GM21381 (cell line): ENCODE measurements at regions not wholly inside any gene's neighbourhood (a gene's known extent, or its start where the extent isn't known, plus 50 kb on each side); places are given as distances from the start of the nearest gene placed in this dataset.
"Not testable (repeated sequence)": the region's sequence is repeated elsewhere in the genome, so short reads cannot be mapped to it uniquely, and the experiment has no call there.

ENCODE experiments used
- ATAC-seq: cut with Tn5 transposase; IDR thresholded peaks from one replicate; pipeline ENCODE4 v1.9.1; 2021; ENCODE audit warnings: mild to moderate bottlenecking, moderate library complexity; ENCODE audit not compliant: unreplicated experiment

DNA sequence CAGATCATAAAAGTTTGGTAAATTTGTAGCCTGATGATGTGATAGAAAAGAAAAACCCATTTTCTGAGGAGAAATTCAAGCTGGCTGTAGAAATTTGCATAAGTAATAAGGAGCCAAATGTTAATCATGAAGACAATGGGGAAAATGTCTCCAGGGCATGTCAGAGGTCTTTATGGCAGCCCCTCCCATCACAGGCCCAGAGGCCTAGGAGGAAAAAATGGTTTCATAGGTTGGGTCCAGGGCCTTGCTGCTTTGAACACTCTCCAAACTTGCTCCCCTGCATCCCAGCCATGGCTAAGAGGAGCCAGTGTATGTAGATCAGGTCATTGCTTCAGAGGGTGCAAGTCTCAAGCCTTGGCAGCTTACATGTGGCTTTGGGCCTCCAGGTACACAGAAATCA is 903.9 kb upstream of the ADAMTS5 start:
- ATAC-seq = not testable (repeated sequence)

DNA sequence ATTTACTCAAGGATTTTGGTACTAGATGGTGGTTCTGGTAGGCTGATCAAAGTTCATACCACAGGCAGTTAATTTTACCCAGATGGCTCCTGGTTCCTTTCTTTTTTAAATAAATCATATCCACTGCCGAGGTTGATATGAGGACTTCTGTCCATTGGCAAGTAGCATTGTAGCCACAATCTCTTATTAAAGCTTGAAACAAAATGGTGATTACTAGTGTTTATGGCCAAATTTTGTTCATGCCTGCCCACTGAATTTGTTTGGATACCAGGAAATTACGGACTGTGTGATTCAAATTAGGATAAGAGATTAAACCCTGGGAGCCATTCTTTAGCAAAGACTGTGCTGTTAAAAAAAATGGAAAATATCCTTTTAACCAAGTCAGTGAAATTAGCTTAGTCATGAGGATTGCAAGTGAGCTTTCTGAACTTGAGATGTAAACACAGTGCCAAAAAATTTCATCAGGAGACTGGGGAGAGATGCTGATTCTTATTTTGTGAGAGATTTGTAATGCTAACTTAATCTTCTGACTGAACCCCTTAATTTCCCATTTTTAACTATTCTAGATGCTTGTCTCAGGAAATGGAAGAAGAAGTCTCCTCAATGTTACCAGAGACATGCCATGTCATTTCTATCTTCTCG is 893.5 kb upstream of the ADAMTS5 start:
- not testable (repeated sequence) for ATAC-seq

DNA sequence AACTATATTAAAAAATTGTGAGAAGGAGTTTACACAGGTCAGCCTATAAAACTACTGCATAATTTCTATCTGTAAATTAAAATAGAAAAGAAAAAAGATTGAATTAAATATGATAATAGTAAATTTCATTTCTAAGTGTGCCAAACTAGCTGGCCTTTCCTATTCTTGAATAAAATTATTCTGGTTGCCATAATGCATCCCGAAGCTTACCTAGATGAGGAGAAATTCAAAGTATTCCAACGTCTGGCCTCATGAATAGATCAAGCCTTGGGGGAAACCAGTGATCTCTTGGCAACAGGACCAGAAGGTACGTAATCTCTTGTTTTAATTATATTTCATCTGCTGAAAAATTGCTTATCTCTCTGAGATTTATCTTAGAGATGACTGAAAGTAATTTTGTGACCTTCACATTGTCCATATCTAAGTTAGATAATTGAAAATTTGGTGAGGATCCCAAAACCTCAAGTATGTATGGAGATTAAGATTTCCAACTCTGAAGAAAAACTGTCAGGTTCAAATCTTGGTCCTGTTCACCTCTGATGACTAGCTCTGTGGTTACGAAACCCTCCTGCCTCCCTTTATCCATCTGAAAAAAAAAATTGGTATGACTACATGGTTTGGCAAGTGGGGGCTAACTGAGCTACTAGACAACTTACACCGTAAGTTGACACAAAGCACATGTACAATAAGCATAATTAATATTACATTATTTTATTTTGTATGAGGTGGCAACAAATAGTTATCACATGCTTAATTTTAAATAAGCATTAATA is 891.4 kb upstream of the ADAMTS5 start:
- not testable (repeated sequence) for ATAC-seq

DNA sequence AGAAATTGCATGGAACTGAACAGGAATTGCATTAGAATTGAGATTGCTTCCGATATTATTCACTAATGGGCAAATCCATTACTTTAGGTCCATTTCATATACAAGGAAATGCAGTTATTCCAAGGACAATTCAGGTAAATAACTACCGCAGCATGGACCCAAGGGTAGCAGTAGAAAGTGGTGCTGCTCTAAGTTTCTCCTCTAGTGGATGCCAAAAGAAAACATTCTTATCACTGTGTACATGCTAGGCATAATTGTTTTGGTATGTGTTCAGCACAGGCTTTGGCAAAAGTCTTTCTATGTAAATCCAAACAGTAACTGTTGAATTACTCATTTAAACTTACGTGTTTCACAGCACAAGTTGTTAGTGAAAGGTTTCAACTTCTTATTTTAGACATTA is 890.1 kb upstream of the ADAMTS5 start:
- ATAC-seq = not testable (repeated sequence)

- no peak for ATAC-seq
These were observed 874.3 kb upstream of the ADAMTS5 start for GRCh38 chr21:27841084-27841672.

- ATAC-seq = no peak
These were observed 873.4 kb upstream of the ADAMTS5 start for GRCh38 chr21:27840262-27840661.

- no peak for ATAC-seq
These were observed 872.7 kb upstream of the ADAMTS5 start for GRCh38 chr21:27839512-27840115.

DNA sequence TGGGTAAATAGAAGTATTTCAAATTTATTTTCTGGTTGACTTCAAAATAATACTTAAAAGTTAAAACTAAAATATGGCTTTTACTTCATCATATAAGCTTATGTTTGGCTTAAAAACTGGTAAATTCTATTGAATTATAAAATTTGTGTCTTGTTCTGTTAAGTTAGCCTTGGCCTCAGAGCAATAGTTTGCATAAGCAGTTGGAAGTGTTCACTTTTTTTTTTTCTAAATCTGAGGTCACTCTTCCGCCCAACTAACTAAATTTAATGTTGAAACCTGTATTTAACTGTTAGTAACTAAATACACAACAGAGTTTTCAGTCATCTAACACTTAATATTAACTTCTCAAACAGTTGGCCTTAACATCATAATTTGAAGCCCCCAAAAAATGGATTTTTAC is 871.7 kb upstream of the ADAMTS5 start:
- ATAC-seq = no peak

- no peak for ATAC-seq
These were observed 871.0 kb upstream of the ADAMTS5 start for GRCh38 chr21:27837936-27838335.

GRCh38 chr21:27833298-27833697 is 866.4 kb upstream of the ADAMTS5 start:
- no peak for ATAC-seq

DNA sequence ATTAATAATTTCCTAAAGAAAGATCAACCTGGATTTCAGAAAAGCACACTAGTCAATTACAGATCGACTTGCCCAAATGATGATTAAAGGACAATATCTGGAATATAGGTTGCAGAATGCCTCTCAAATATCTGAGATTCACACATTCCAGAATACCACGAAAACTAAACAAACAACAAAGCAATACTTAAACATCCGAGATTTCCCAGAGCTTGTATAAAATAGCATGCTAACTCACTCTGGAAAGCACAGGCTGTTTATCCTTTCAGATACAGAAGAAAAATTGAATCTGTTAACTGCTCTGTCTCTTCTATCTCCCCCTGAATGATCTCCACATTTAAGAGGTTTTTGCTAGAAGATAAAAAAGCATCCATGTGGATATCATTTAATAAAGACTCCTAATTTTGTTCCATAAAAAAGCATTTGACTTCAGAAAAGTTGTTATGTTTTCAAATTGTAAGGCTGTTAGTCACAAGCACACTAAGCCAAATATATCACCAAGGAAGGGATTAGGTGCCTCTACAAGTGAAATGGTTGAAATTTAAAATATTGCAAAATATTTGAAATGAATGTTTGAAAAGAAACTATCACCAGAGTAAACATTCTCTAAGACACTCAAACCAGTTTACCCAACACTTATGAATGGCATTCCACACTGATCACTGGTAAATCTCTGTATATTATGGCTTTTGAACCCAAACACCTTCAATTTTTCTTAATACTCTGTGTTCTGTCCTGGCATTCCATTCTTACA is 865.1 kb upstream of the ADAMTS5 start:
- no peak for ATAC-seq

- no peak for ATAC-seq
These were observed 864.3 kb upstream of the ADAMTS5 start for GRCh38 chr21:27831177-27831576.

GRCh38 chr21:27827972-27828371 is 861.1 kb upstream of the ADAMTS5 start:
- no peak for ATAC-seq

DNA sequence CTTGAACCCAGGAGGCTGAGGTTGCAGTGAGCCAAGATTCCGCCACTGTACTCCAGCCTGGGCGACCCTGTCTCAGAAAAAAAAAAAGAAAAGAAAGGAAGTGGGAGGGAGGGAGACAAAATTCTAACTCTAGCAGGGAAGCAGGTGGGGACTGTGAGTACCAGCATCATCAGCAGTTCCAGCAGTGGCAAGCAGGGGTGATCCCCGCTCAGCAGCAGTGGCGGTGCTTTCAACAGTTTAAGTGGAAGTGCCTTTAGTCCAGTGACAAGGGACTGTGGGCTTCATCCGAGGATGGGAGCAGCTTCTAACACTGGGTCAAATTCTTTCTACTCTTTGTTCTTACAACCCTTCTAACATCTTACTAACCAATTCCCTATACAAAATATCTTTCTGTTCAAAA is 858.1 kb upstream of the ADAMTS5 start:
- no peak for ATAC-seq

GRCh38 chr21:27823652-27824201 is 856.8 kb upstream of the ADAMTS5 start:
- no peak for ATAC-seq

GRCh38 chr21:27820342-27820741 is 853.5 kb upstream of the ADAMTS5 start:
- no peak for ATAC-seq

- ATAC-seq = no peak
These were observed 852.4 kb upstream of the ADAMTS5 start for GRCh38 chr21:27819299-27819698.

- no peak for ATAC-seq
These were observed 852.0 kb upstream of the ADAMTS5 start for GRCh38 chr21:27818847-27819246.

- no peak for ATAC-seq
These were observed 851.2 kb upstream of the ADAMTS5 start for GRCh38 chr21:27817902-27818623.

DNA sequence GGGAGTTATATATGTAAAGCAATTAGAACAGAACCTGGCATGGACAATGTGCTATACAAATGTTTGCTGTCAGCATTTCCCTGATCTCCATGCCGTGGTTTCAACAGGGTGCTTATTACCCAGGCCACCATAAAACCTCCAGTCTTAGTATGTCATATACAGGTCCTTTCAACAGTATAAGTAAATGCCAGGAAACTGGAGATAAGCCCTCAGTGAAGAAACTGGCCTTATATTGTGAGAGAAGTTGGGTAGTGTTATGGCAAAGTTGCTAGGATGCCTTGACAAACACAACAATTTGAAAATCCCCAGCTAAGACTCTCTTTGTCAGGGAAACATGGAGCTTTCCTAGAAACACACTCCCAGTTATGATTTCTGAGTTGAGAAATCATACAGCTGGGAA is 850.2 kb upstream of the ADAMTS5 start:
- ATAC-seq = no peak
